ENCODE measurements at regions not wholly inside any gene's neighbourhood (a gene's known extent, or its start where the extent isn't known, plus 50 kb on each side); places are given as distances from the start of the nearest gene placed in this dataset.

DNA sequence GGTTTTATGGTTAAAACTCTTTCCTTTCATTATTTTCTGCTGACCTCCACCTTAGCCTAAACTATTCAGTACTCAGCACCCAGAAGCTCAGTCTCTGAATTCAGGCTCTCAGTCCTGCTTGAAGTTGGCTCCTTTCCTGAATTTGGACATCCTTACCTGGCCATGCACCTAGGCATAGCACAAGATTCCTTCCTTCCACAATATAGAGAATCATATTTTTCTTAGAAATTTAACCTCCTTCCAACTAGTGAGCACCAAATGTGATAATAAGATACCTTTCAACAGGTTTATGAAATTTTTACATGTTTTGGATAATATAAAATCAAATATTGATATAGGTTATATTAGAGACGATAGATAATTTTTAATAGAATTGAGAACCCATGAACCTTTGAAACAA lies 905.6 kb upstream of the GHITM start:
- DNase-seq (ENCODE audit: insufficient read length, low spot score): no peak

GRCh38 chr10:83248106-83248631 lies 891.1 kb upstream of the GHITM start:
- FAIRE-seq (no peak), DNase-seq (ENCODE audit: insufficient read length, low spot score) (peak; percentile 3)

More for the DNA sequence above, 905.6 kb upstream of the GHITM start:
- no peak for FAIRE-seq

DNA sequence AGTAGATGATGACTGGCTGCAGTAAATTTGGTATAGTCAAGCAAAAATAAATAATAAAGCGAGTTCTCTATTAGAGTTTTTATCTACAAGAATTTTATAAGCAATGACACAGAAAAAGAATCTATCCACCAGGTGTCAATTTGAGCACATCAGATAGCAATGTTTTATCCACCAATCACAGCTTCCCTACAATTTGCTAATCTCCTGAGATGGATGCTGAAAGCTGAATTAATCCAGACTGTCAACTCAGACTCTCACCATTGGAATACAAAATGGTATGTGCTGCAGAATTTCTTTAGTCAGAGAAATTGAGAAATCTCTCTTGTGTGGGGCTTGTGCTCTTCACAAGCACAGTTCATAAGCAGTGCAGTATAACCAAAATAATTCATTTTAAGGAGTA lies 888.9 kb upstream of the GHITM start:
- no peak for FAIRE-seq

GRCh38 chr10:83252169-83252568 lies 887.1 kb upstream of the GHITM start:
- FAIRE-seq (no peak), DNase-seq (ENCODE audit: insufficient read length, low spot score) (no peak)

More for the DNA sequence above, 888.9 kb upstream of the GHITM start:
- DNase-seq (ENCODE audit: insufficient read length, low spot score): no peak

DNA sequence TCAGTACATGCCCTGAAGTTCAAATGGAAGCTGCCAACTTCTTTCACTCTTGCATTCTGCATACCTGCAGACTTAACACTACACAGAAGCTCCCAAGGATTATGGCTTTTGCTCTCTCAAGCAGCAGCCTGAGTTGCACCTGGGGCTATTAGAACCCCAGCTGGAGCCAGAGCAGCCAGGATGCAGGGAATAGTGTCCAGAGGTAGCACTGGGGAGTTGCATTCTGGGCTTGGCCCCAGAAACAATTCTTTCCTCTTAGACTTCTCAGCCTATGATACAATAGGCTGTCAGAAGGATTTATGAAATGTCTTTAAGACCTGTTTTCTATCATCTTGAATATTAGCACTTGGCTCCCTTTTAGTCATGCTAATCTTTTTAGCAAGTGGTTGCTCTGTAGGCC lies 886.7 kb upstream of the GHITM start:
- DNase-seq (ENCODE audit: insufficient read length, low spot score): no peak
- FAIRE-seq: no peak

DNA sequence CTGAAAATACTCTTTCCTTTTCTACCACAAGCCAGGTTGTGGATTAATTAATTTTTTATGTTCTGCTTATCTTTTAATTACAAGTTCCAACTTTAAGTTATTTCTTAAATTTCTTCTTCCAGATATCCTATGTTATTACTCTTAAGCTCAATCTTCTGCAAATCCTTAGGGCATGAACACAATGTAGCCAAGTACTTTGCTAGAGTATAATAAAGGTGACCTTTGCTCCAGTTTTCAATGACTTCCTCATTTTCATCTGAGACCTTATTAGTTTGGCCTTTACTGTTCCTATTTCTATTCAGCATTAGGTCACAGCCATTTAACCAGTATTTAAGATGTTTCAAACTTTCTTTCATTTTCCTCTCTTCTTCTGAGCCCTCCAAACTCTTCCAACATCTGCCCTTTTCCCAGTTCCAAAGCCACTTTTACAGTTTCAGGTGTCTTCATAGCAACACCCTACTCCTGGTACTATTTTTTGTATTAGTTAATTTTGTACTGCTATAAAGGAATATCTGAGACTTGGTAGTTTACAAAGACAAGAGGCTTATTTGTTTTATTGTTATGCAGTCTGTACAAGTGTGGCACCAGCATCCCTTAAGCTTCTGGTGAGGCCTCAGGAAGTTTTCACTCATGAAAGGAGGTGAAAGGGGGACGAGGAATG lies 886.2 kb upstream of the GHITM start:
- no peak for DNase-seq (ENCODE audit: insufficient read length, low spot score)
- no peak for FAIRE-seq

- DNase-seq (ENCODE audit: insufficient read length, low spot score): no peak
- no peak for FAIRE-seq
Measured at GRCh38 chr10:83254698-83255097, 884.6 kb upstream of the GHITM start.

- FAIRE-seq (no peak), DNase-seq (ENCODE audit: insufficient read length, low spot score) (no peak)
Measured at GRCh38 chr10:83262434-83262833, 876.9 kb upstream of the GHITM start.

DNA sequence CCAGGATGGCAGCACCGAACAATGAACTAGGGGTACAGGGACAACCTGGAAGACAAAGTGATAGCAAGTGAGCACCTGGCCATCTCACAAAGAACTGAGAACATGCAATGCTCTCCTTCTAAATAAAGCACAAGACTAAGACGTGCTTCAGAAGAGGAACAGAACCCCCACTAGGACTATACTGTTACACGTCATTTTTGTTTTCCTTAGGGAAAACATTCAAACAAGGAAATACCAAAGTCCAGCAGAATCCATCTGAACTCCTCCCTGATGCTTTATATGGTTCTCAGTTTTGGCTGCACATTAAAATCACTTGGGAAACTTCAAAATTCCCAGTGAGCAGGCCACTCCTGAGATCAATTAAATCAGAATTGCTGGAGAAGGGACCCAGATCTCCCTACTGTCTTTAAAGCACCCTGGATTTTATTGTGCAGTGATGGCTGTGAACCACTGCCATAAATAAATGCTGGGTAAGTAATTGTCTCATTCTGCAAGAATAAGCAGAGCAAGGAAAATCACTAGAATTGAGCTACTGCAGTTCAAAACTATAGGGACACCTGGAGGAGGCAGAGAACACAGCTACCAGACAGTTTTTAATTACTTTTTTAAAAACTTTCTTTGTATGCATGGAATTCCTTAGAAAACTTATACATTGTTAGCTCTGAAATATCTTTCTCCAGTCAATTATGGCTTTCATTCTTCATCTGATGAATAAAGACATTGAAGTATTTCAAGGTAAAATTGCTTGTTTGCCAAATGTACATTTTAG lies 866.5 kb upstream of the GHITM start:
- no peak for FAIRE-seq

GRCh38 chr10:83274088-83274487 lies 865.2 kb upstream of the GHITM start:
- FAIRE-seq (no peak), DNase-seq (ENCODE audit: insufficient read length, low spot score) (no peak)

More for the DNA sequence above, 866.5 kb upstream of the GHITM start:
- DNase-seq (ENCODE audit: insufficient read length, low spot score): no peak

DNA sequence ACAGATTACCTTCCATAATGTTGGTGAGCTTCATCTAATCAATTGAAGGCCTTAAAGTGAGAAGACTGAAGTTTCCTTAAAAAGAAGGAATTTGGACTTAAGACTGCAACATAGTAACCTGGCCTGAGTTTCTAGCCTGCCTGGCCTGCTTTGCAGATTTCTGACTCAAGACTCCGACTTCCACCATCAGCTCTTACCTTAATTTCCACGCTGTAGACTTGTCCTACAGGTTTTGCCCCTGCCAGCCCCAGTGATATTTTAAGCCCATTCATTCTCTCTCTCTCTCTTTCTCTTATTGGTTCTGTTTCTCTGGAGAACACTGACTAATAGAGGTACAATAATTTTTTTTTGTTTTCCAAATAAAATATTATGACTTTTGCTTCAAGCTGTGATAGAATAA lies 862.3 kb upstream of the GHITM start:
- FAIRE-seq (no peak), DNase-seq (ENCODE audit: insufficient read length, low spot score) (no peak)

DNA sequence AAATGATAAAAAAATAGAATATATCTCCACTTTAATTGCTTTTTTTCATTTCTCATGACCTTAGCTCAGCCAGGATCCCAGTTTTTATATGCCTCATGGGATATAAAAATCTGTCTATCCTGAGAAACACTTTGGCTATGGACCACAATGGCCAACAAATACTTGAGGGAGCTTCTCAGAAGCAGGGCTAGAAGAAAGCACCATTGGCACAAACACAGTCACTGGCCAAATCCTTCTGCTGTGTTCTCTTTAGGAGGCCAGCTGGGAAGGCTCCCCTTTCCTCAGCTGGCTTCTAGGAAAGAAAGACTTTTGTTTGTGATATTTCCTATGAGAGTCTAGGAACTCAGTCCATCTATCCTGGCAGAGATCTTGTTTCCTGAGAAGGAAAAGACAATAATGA lies 856.2 kb upstream of the GHITM start:
- no peak for DNase-seq (ENCODE audit: insufficient read length, low spot score)
- no peak for FAIRE-seq

DNA sequence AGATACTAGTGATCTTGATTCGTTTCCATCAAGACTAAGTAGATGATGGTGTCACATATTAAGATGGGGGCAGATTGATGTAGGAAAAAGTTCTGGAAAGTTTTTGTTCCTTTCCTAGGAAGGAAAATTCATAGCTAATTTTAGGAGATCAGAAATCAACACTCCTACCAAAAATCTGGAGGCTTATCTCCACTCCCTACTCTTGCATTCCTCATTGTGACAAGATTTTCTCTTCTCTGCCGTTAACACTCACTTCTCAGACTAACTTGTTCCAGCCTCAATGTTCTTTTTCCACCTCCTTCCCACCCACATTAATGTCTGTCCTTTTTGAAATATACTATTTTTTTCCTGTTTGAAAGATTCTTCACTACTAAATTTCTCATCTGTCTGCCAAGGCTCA lies 851.9 kb upstream of the GHITM start:
- DNase-seq (ENCODE audit: insufficient read length, low spot score) (no peak), FAIRE-seq (no peak)

DNA sequence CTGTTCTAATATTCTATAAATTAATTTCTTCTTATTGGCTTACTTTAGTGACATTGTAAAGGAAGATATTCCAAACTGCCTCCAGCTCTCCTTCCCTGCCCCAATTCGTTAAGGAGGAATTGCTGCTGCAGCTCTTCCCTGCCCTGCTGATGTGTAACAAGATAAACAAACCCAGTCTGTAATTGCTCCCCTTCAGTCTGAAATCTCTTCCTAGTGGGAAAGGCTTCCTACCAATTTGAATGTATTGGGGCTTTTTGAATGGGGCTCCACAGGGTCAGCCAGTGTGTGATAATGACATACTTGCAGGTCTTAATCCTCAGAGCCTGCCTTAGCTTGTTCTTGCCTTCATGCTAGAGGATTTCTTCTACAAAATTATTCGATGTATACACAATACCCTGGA lies 849.9 kb upstream of the GHITM start:
- DNase-seq (ENCODE audit: insufficient read length, low spot score) (no peak), FAIRE-seq (no peak)

DNA sequence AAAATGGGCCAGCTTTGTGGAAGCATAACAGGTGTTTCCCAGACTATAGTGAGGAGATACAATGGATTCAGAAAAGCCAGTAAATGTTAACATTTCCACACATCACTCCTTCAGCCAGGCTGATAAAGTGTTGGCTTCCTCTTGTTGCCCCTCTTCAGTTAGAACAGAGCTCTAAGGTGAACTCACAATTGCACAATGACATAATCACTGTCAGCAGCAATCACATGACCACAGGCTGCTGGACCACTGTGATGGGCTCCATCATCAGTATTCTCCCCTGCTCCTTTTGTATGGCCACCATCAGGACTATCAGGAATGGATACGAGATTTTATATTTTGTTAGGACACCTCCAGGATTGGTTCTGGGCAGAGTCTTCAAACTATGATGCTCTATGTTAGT lies 849.4 kb upstream of the GHITM start:
- no peak for DNase-seq (ENCODE audit: insufficient read length, low spot score)
- no peak for FAIRE-seq

- no peak for FAIRE-seq
Measured at GRCh38 chr10:83301732-83302131, 837.6 kb upstream of the GHITM start.

GRCh38 chr10:83302623-83303022 lies 836.7 kb upstream of the GHITM start:
- no peak for FAIRE-seq
- no peak for DNase-seq (ENCODE audit: insufficient read length, low spot score)

More at GRCh38 chr10:83301732-83302131, 837.6 kb upstream of the GHITM start:
- DNase-seq (ENCODE audit: insufficient read length, low spot score): no peak

DNA sequence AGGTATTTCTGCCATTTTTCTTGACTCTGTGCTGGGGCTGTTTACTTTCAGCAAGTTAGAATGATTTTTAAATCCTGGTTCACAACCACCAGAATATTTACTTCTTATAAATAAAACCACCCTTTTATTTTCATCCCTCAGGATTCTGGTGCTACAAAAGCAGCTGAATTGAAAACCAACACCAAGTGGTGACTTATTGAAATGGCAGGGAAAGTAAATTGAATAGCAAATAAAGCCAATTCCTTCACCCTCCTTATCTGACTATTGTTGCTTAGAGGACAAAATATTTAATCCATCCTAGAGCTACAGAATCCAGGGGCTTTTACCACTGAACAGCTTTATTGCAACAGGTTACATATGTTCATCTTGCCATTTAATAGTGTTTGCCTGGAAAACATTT lies 828.6 kb upstream of the GHITM start:
- DNase-seq (ENCODE audit: insufficient read length, low spot score) (no peak), FAIRE-seq (no peak)

DNA sequence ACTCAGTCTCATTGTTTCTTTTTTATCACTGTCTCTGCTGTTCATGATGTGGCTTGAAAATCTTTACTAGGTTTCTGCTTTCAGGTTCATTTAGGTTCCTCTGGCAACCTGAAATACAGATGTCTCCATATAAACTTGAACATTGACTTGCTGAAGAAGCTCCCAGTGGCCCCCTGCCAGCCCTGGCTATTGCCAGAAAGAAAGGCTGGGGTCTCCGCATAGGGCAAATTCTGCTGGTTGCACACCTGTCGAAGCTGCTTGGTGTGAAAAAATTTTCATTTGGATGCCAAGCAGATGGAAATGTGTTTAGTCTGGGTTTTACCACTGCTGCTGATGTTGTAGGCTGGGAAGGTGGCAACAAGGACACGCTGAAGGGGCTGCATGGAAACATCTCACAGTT lies 826.7 kb upstream of the GHITM start:
- no peak for FAIRE-seq

GRCh38 chr10:83332690-83333089 lies 806.6 kb upstream of the GHITM start:
- FAIRE-seq (no peak), DNase-seq (ENCODE audit: insufficient read length, low spot score) (no peak)

More for the DNA sequence above, 826.7 kb upstream of the GHITM start:
- DNase-seq (ENCODE audit: insufficient read length, low spot score): no peak

DNA sequence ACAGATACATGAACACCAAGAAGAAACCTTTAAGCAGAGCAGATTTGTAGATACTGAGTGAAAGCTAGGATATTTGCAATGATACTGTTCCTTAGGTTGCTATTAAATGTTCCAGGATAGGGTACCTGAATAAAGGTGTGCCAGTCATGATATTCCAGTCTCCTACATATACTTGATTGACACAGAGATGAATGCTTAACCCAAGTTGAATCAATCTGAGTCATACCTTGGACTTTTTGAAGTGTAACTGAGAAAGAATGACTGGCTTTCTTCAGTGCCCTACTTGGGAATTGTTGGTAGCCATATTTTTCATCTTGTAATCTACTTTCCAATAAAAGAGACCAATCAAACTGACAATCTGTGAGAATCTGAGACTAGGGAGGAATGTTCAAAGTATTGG lies 805.7 kb upstream of the GHITM start:
- FAIRE-seq (no peak), DNase-seq (ENCODE audit: insufficient read length, low spot score) (no peak)

- DNase-seq (ENCODE audit: insufficient read length, low spot score) (no peak), FAIRE-seq (no peak)
Measured at GRCh38 chr10:83343676-83344075, 795.6 kb upstream of the GHITM start.

Data from HTR-8/SVneo (cell line).